HuH-7.5 (cell line): ENCODE measurements at regions not wholly inside any gene's neighbourhood (a gene's known extent, or its start where the extent isn't known, plus 50 kb on each side); places are given as distances from the start of the nearest gene placed in this dataset.
"Not testable (repeated sequence)": the region's sequence is repeated elsewhere in the genome, so short reads cannot be mapped to it uniquely, and the experiment has no call there.

Experiments used
- DNase-seq: peaks from one replicate; pipeline ENCODE4 v3.0.0; 2011; ENCODE audit warnings: low spot score

GRCh38 chr14:106670011-106670410, 1143.6 kb downstream of the TMEM121 start:
- no peak for DNase-seq

DNA sequence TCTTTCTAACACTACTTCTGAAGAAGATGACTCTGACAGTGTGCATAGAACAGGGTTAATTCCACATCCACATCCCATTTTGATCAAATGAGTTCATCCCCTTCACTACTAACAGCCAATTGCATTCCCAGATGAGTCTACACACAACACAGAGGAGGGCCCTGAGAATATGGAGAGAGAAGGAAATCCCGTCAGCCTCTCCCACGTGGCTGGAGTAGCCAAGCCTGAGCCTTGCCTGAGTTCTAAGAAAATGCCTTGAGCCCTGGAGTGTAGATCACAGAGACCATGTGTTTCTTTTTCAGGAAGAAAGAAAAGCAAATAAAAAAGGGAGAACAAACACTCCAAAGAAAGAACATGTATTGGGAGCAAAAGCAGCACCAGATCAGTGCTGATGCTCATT, 1147.7 kb downstream of the TMEM121 start:
- DNase-seq, result not testable (repeated sequence)

DNA sequence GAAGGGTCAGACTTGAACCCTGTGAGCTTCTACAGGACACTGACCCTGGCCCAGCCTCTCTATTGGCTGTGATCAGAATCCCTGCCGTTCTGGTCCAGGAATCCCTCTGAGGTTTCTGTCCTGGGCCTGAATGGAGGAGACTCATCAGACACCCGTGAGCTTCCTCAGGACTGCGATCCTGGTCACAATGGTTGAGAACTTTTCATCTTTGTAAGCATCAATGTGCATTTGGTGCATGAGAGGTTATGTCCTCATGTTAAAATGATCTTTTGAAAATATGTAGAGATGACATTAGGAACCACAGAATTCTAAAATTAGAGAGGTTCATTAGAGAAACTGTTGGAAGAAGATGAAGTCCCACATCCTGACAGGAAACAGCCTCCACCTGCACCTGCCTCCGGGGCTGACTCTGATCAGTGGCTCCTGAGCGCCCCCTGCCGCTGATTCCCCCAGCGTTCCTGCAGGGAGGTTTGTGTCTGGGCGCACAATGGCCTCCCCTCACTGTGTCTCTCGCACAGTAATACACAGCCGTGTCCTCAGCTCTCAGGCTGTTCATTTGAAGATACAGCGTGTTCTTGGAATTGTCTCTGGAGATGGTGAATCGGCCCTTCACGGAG, 1148.2 kb downstream of the TMEM121 start:
- not testable (repeated sequence) for DNase-seq

- not testable (repeated sequence) for DNase-seq
Observed at GRCh38 chr14:106675716-106676115, 1149.3 kb downstream of the TMEM121 start.

GRCh38 chr14:106679776-106680175, 1153.4 kb downstream of the TMEM121 start:
- no peak for DNase-seq

DNA sequence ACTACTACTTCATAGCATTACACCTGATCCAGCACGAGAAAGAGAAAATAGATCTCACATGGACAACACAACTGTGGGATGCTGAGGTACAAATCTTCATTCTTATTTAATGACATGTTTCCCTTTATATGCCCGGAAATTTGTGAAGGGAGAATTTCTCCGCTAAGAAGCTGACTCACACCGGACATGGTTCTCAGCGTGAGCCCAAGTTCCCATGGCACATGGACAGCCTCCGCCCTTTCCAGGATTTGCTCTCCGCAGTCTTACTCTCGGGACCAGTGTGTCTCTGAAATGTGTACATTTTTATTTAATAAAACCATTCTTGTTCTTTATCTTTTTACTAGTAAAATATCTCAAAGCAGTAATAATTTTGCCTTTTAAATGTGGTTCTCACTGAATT, 1154.8 kb downstream of the TMEM121 start:
- DNase-seq, result no peak

- no peak for DNase-seq
Observed at GRCh38 chr14:106681568-106681967, 1155.2 kb downstream of the TMEM121 start.

DNA sequence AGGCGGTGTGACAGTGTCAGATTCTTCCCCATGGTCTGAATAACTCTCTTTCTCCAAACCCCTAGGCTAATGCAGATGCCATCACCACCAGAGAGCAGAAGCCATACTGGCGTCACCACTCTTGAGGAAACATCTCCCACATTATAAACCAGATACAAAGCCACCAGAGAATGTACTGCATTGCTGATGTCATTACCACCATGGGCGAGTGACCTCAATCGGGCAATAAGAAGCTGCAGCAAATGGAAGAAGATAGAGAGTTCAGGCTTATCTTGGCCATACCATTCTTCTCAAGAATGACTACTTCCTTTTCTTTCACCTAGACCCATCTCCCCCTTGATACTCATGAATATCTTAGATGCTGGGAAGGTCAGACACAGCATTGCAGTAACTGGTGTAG, 1157.2 kb downstream of the TMEM121 start:
- no peak for DNase-seq

DNA sequence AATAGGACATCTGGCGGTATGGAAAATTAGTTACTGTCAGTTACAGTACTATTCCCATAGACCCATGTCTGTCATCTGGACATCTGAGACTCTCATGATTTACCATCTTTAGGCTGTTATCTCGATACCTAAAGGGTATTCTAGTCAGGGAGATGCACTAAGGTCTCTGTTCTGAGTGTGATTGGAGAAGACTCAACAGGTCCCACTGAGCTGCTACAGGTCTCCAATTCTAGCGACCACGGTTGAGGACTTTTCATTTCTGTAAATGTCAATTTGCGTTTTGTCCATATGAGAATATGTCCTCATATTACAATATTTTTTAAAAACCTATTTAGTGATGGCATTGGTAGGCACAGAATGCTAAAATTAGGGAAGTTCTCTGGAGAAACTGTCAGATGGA, 1160.2 kb downstream of the TMEM121 start:
- no peak for DNase-seq

GRCh38 chr14:106690333-106690891, 1164.0 kb downstream of the TMEM121 start:
- DNase-seq, result no peak

- DNase-seq, result no peak
Observed at GRCh38 chr14:106691601-106692291, 1165.4 kb downstream of the TMEM121 start.

DNA sequence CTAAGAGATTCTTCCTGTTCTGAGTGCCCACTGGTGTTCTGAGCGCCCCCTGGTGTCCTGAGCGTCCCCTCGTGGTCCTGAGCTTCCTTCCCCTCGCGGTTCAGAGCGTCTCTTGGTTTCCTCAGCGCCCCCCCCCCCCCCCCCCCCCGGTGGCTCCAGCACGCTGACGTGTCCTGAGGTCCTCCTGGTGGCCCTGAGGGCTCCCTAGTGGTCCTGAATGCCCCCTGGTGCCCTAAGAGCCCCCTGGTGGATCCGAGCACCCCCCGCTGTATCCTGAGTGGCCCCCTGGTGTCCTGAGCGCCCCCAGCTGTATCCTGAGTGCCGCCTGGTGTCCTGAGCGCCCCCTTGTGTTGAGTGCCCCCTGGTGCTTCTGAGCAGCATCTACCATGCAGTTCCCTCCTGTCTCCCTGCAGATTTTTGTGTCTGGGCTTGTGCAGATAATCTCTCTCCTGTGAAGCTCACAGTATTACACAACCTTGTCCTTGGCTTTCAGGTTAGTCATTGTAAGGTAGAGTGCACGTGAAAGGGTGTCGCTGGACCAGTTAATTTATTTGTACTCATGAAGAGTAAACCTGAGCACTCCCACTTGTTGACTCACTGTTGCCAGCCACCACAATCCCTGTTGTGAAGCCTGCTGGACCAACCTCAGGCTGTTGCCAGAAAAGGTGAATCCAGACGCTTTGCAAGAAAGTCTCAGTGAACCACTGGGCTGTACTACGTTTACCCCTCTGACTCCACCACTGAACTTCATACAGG, 1168.4 kb downstream of the TMEM121 start:
- DNase-seq, result no peak

DNA sequence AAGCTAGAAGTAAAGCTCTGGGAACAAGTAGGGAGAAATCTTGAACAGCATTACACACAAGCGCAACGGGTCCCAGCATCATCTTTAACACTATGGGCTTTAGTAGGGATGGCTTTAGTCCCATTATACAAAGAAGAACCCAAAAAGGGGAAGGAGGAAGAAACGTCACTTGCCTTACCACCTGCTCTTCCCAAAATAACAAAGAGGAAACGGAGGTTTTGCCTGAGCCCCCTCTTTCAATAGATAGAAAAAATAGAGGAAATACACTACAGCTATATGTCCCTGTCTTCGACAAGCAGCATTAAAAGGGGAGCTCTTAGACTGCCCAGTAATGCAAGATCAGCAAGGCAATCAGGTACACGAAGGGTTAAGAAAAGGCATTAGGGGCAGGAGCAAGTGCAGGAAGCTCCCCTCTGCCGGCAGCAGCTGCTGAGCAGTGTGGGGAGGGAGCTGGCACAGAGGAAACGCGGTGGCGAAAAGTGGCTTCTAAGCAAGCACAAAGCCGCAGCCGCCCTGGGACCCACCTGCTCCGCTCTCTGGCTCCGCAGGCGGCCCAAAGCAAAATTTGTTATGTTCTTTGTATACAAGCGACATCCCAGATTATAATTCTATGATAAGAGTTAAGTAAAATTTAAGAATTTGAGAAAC, 1172.4 kb downstream of the TMEM121 start:
- not testable (repeated sequence) for DNase-seq

DNA sequence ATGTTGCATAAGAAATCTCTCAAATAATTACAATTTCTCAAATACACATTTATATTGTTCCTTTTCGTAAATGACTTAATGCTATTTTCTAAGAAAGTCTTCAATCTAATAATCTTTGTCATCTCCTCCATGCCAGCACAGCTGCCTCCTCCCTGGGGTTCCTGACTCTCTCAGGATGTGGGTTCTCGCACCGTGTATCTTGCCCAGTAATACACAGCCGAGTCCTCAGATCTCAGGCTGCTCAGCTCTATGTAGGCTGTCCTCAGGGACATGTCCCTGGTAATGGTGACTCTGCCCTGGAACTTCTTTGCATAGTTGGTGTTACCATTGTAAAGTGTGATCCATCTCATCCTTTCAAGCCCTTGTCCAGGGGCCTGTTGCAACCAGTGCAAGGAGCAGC, 1177.3 kb downstream of the TMEM121 start:
- DNase-seq, result not testable (repeated sequence)

DNA sequence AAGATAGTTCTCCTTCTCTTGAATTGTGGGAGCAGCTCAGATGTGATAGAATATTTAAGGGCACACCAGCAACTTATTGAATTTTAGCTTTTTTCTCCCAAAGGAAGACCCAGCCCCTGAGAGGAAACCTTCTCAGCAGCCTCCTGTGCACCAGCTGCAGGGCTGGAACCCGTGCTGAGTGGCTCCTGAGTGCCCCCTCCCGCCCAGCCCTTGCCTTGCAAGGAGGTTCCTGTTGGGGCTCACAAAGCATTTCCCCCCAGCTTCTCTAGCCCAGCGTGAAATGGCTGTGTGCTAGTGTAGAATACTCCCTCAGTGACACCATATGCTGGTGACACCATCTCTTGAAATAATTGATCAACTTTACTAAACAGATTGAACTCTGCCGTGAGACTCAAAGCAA, 1180.1 kb downstream of the TMEM121 start:
- DNase-seq, result not testable (repeated sequence)

- not testable (repeated sequence) for DNase-seq
Observed at GRCh38 chr14:106710187-106710586, 1183.8 kb downstream of the TMEM121 start.

- not testable (repeated sequence) for DNase-seq
Observed at GRCh38 chr14:106712513-106712912, 1186.1 kb downstream of the TMEM121 start.

DNA sequence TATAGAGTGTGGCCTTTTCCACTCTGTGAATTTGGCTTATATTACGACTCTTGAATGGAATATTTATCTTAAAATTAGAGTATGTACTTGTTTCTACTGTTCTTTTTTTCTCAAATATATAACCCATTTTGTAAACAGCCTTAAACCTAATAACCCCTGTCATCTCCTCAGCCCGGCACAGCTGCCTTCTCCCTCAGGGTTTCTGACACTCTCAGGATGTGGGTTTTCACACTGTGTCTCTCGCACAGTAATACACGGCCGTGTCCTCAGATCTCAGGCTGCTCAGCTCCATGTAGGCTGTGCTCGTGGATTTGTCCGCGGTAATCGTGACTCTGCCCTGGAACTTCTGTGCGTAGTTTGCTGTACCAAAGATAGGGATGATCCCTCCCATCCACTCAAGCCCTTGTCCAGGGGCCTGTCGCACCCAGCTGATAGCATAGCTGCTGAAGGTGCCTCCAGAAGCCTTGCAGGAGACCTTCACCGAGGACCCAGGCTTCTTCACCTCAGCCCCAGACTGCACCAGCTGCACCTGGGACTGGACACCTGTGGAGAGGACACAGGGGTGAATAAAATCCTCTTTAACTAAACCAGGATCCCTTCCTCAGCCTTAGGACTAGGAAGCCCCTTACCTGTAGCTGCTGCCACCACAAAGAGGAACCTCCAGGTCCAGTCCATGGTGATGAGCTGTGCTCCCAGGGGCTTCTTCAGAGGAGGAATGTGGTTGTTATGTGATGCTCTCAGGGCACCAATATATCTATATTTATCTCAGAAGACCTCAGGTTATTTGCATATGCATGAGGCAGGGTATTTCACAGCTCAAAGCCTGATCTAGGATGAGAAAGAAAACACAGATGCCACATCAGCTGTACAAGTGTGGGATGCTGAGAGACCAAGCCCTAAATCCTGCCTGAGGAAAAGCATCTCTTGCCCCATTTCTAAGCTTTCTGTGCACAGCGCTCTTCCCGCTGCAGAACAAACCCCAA, 1188.4 kb downstream of the TMEM121 start:
- DNase-seq, result not testable (repeated sequence)

GRCh38 chr14:106717544-106717943, 1191.2 kb downstream of the TMEM121 start:
- DNase-seq, result not testable (repeated sequence)

DNA sequence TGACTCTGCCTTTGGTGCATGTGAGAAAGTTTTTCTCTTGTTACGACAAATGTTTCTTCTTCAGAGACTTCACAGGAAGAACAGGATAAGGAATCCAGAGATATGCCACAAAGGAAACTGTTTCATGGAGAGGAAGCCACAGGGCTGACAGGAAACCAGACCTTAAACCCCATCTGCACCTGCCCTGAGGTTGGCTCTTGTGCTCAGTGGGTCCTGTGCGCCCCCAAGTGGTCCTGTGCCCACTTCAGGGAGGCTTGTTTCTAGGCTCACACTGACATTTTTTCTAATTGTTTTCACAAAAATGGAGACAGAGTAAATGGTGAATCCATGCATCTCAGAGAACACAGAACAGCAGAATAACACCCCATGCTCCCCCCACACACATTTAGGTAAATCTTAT, 1193.5 kb downstream of the TMEM121 start:
- DNase-seq, result not testable (repeated sequence)

DNA sequence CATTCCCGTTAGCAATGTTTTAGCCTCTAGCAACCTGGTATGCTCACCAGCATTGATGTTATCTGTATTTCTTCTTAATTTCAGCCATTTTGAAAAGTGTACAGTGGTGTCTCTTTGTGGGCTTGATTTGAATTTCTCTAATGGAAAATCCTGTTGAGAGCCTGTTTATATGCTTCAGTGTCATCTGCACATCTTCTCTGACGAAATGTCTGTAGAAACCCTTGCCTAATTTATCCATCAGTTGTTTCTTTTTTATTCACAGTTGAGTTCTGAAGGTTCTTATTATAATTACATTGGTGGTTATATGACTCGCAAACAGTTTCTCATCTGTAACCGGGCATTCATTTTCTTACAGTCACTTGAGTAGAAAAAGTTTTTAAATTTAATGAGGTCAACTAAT, 1195.5 kb downstream of the TMEM121 start:
- DNase-seq, result not testable (repeated sequence)
